PC-3 (cell line): ENCODE measurements at regions not wholly inside any gene's neighbourhood (a gene's known extent, or its start where the extent isn't known, plus 50 kb on each side); places are given as distances from the start of the nearest gene placed in this dataset.
"Not testable (repeated sequence)": the region's sequence is repeated elsewhere in the genome, so short reads cannot be mapped to it uniquely, and the experiment has no call there.

ENCODE experiments used
- ATAC-seq: fragments of 200-7000 bp; cut with Tn5 transposase; 2 replicates; pipeline ENCODE4 v1.9.1; 2020; ENCODE audit warnings: mild to moderate bottlenecking, moderate library complexity
- BruUV-seq: library from RNA; stranded (reverse); fragments of 400-500 nt; replicated peaks from 2 replicates; lab custom pipeline; 2021; lab: Mats Ljungman, UMichigan
- CTCF ChIA-PET: fragments of 300-600 bp; sonication (Branson Sonifier 250); formaldehyde crosslinking; loops from one replicate; lab custom pipeline; 2022; ENCODE audit warnings: antibody characterized with exemption; lab: Charles Lee
- POLR2A ChIA-PET: fragments of 300-600 bp; sonication (Branson Sonifier 250); formaldehyde crosslinking; loops from one replicate; lab custom pipeline; 2022; ENCODE audit warnings: antibody characterized with exemption; ENCODE audit not compliant: unreplicated experiment; lab: Charles Lee
- DNase-seq: peaks from one replicate; pipeline ENCODE4 v3.0.0-alpha.2; 2015
- H2AFZ ChIP-seq: fragments of 300-600 bp; sonication (generic); 2 replicates; pipeline ENCODE4 v1.6.0; 2016; ENCODE audit warnings: antibody characterized with exemption, low read length
- H3F3A ChIP-seq: fragments of 300-600 bp; sonication (generic); one replicate; pipeline ENCODE4 v1.6.0; 2017; ENCODE audit warnings: antibody characterized with exemption, low read length, control low read depth, mild to moderate bottlenecking; ENCODE audit not compliant: unreplicated experiment
- H3K27ac ChIP-seq: fragments of 300-600 bp; sonication (generic); 2 replicates; pipeline ENCODE4 v1.5.1; 2016; ENCODE audit warnings: mild to moderate bottlenecking, low read length
- H3K27me3 ChIP-seq: fragments of 300-600 bp; sonication (generic); 2 replicates; pipeline ENCODE4 v1.6.1; 2016; ENCODE audit warnings: low read length, mixed read lengths
- H3K36me3 ChIP-seq: fragments of 300-600 bp; sonication (generic); 2 replicates; pipeline ENCODE4 v1.6.1; 2016; ENCODE audit warnings: low read depth, mixed run types, low read length, mixed read lengths
- H3K4me1 ChIP-seq: fragments of 300-600 bp; sonication (generic); 2 replicates; pipeline ENCODE4 v1.5.1; 2016; ENCODE audit warnings: low read length; ENCODE audit not compliant: insufficient read depth
- H3K4me2 ChIP-seq: fragments of 300-600 bp; sonication (generic); 2 replicates; pipeline ENCODE4 v1.6.0; 2016; ENCODE audit warnings: low read length
- H3K4me3 ChIP-seq: fragments of 300-600 bp; sonication (generic); 2 replicates; pipeline ENCODE4 v1.5.1; 2016; ENCODE audit warnings: mild to moderate bottlenecking, low read length, mixed read lengths
- H3K79me2 ChIP-seq: fragments of 300-600 bp; sonication (generic); 2 replicates; pipeline ENCODE4 v1.6.1; 2017; ENCODE audit warnings: low read length, mixed read lengths
- H3K9ac ChIP-seq: fragments of 300-600 bp; sonication (generic); 2 replicates; pipeline ENCODE4 v1.6.0; 2016; ENCODE audit warnings: mild to moderate bottlenecking, low read length
- H3K9me2 ChIP-seq: fragments of 300-600 bp; sonication (generic); replicated peaks from 2 replicates; pipeline ENCODE4 v1.6.1; 2016; ENCODE audit warnings: mixed run types, low read length, mixed read lengths
- H3K9me3 ChIP-seq: fragments of 300-600 bp; sonication (generic); 2 replicates; pipeline ENCODE4 v1.6.1; 2016; ENCODE audit warnings: low read length, mixed read lengths
- H4K20me1 ChIP-seq: fragments of 300-600 bp; sonication (generic); 2 replicates; pipeline ENCODE4 v1.6.1; 2016; ENCODE audit warnings: low read length, mixed read lengths
- CTCF ChIP-seq: fragments of 300-600 bp; sonication (generic); conservative IDR thresholded peaks from 2 replicates; pipeline ENCODE4 v1.5.1; 2017; ENCODE audit warnings: antibody characterized with exemption, low read depth, mild to moderate bottlenecking, low read length
- EZH2 ChIP-seq: fragments of 300-600 bp; sonication (generic); IDR thresholded peaks from one replicate; pipeline ENCODE4 v1.6.1; 2017; ENCODE audit warnings: antibody characterized with exemption, mild to moderate bottlenecking, low read length; ENCODE audit not compliant: unreplicated experiment
- EZH2phosphoT487 ChIP-seq: fragments of 300-600 bp; sonication (generic); IDR thresholded peaks from 2 replicates; pipeline ENCODE4 v1.6.1; 2018; ENCODE audit warnings: mild to moderate bottlenecking, antibody characterized with exemption, low read length, borderline replicate concordance
- intact Hi-C: fragments of 100-400 bp; cut with micrococcal nuclease; formaldehyde crosslinking; loops from 2 replicates; pipeline ENCODE4 v1.9.0; 2023

DNA sequence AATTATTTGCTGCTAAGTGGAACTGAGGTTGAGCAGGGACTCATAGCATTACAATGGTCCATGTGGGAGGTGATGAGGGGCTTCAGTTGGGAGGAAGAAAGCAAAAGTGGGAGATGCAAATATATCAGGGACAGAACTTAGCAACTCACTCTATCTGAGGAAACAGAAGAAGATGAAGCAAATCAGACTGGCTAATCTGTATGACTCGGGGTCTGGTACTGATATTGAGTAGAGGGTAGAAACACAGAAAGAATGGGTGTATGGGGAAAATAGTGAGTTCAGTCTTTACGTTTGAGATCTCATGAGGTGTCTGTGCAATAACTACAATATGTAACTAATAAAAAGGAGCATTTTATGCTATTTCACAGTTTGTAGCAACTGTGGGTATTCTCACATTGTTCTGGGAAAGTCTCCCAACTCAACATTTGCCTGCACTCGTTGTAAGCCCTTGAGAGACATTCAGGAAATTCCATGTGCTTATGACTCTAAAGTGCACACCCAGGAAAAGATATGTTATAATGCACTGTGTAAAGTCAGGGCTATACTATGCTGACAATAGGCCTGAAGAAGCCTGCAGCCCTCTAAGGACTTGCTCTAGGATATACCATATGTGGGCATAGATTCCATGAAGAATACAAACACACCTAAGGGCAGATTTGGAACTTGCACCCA is 183.5 kb downstream of the SPRY2 start:
- no peaks in the 10 kb centered on the region for H3K36me3 ChIP-seq
- DNase-seq (no peak), ATAC-seq (no peak)
- H3K27me3 ChIP-seq: no peaks in the 10 kb centered on the region
- POLR2A ChIA-PET: no interaction called here
- H3F3A ChIP-seq: no peaks in the 10 kb centered on the region
- H3K79me2 ChIP-seq: no peaks in the 10 kb centered on the region
- no peak overlapping the region for H3K27ac ChIP-seq
- no peak overlapping the region for H3K4me2 ChIP-seq
- H3K4me1 ChIP-seq: no peaks in the 10 kb centered on the region
- no peaks in the 10 kb centered on the region for H4K20me1 ChIP-seq
- CTCF ChIA-PET: no interaction called here
- H3K4me3 ChIP-seq: no peak overlapping the region
- TF ChIP-seq EZH2 (no peak), EZH2phosphoT487 (no peak), CTCF (no peak)
- no peaks in the 10 kb centered on the region for H3K9me2 ChIP-seq
- H3K9ac ChIP-seq: no peak overlapping the region
- no peak overlapping the region for H2AFZ ChIP-seq
- BruUV-seq: no TSS peak
- intact Hi-C loops: no loop called here
- no peaks in the 10 kb centered on the region for H3K9me3 ChIP-seq

GRCh38 chr13:80152142-80152541 is 188.8 kb downstream of the SPRY2 start:
- H3K9ac ChIP-seq, H3K9me2 ChIP-seq, H3K4me2 ChIP-seq, ATAC-seq, DNase-seq, H2AFZ ChIP-seq, H3F3A ChIP-seq, H3K4me3 ChIP-seq, H3K9me3 ChIP-seq, H3K79me2 ChIP-seq, H3K36me3 ChIP-seq, H4K20me1 ChIP-seq, H3K4me1 ChIP-seq, H3K27me3 ChIP-seq, POLR2A ChIA-PET, CTCF ChIA-PET, H3K27ac ChIP-seq, intact Hi-C loops, BruUV-seq: not testable (repeated sequence)

- ChIA-PET CTCF (no interaction called here), POLR2A (no interaction called here)
- Histone ChIP-seq H3K27me3 (no peaks in the 10 kb centered on the region), H3K9me2 (no peaks in the 10 kb centered on the region), H4K20me1 (no peaks in the 10 kb centered on the region), H3K9me3 (no peaks in the 10 kb centered on the region), H3K27ac (no peak overlapping the region), H2AFZ (no peak overlapping the region), H3K9ac (no peak overlapping the region), H3K36me3 (no peaks in the 10 kb centered on the region), H3K79me2 (no peaks in the 10 kb centered on the region), H3F3A (no peaks in the 10 kb centered on the region), H3K4me2 (no peak overlapping the region), H3K4me1 (no peaks in the 10 kb centered on the region), H3K4me3 (no peak overlapping the region)
- BruUV-seq: no TSS peak
- ATAC-seq (no peak), DNase-seq (no peak)
- no peak for TF ChIP-seq EZH2phosphoT487
- TF ChIP-seq EZH2: no peak
- no peak for TF ChIP-seq CTCF
- intact Hi-C loops: no loop called here
These were observed 189.9 kb downstream of the SPRY2 start for GRCh38 chr13:80151016-80151415.
